Calu3 (cell line): ENCODE measurements at regions not wholly inside any gene's neighbourhood (a gene's known extent, or its start where the extent isn't known, plus 50 kb on each side); places are given as distances from the start of the nearest gene placed in this dataset.

ENCODE experiments used
- BruUV-seq: library from RNA; stranded (reverse); fragments of 400-500 nt; replicated peaks from 2 replicates; lab custom pipeline; 2021; lab: Mats Ljungman, UMichigan
- CTCF ChIA-PET: fragments of 300-600 bp; sonication (Branson Sonifier 250); formaldehyde crosslinking; loops from one replicate; lab custom pipeline; 2022; ENCODE audit warnings: antibody characterized with exemption; lab: Charles Lee
- DNase-seq: peaks from one replicate; pipeline ENCODE4 v3.0.0; 2022
- H3K27ac Mint-ChIP-seq: one replicate; pipeline ENCODE4 v1.8.0; 2022; ENCODE audit warnings: mixed read lengths; ENCODE audit not compliant: unreplicated experiment
- H3K27me3 Mint-ChIP-seq: one replicate; pipeline ENCODE4 v1.8.0; 2022; ENCODE audit warnings: mixed read lengths; ENCODE audit not compliant: unreplicated experiment
- H3K36me3 Mint-ChIP-seq: one replicate; pipeline ENCODE4 v1.8.0; 2022; ENCODE audit warnings: mild to moderate bottlenecking, moderate library complexity, mixed read lengths; ENCODE audit not compliant: insufficient read depth, unreplicated experiment
- H3K4me1 Mint-ChIP-seq: one replicate; pipeline ENCODE4 v1.8.0; 2022; ENCODE audit warnings: mild to moderate bottlenecking, low read depth, mixed read lengths; ENCODE audit not compliant: unreplicated experiment
- H3K4me3 Mint-ChIP-seq: one replicate; pipeline ENCODE4 v1.8.0; 2022; ENCODE audit warnings: mild to moderate bottlenecking, low read depth, moderate library complexity, mixed read lengths; ENCODE audit not compliant: unreplicated experiment
- H3K9me3 Mint-ChIP-seq: one replicate; pipeline ENCODE4 v1.8.0; 2022; ENCODE audit warnings: low read depth, mixed read lengths; ENCODE audit not compliant: unreplicated experiment
- CTCF ChIP-seq: fragments of 200-600 bp; IDR thresholded peaks from one replicate; pipeline ENCODE4 v1.8.0; 2022; ENCODE audit warnings: antibody characterized with exemption; ENCODE audit not compliant: unreplicated experiment
- intact Hi-C: fragments of 100-400 bp; cut with micrococcal nuclease; formaldehyde crosslinking; loops from one replicate; pipeline ENCODE4 v1.10.0; 2022; ENCODE audit not compliant: unreplicated experiment

GRCh38 chr9:23145467-23145866 lies 680.6 kb downstream of the ELAVL2 start:
- CTCF ChIA-PET = no interaction called here
- Mint-ChIP-seq H3K4me3 (no peak overlapping the region), H3K9me3 (peaks cover 5% of the 10 kb centered on the region)

DNA sequence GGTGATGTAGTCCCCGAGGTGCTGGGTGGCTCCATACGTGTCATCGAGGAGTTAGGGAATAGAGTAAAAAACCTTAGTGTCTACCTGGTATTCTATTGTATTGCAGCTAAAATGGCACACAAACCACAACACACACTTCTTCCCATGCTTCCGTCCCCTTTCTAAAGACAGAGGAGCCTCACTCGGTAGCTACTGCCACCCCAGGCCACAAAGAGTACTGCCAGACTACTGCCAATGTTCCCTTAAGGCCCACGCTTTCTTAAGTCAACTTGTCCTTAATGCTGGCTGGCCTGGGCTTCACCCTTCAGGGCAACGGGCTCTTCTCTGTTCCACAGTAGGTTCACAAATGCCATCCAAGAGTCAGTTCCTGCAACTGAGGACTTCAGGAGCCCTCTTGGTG lies 673.0 kb downstream of the ELAVL2 start:
- H3K4me1 Mint-ChIP-seq = no peaks in the 10 kb centered on the region
- no peak for TF ChIP-seq CTCF
- CTCF ChIA-PET = no interaction called here
- intact Hi-C loops = loop anchor here (10.0 kb wide), 1 partner anchor 132 kb away; no protein-coding TSS in a partner anchor
- no peaks in the 10 kb centered on the region for H3K9me3 Mint-ChIP-seq
- BruUV-seq = no TSS peak
- no peak overlapping the region for H3K4me3 Mint-ChIP-seq
- H3K27ac Mint-ChIP-seq = no peak overlapping the region
- DNase-seq = no peak
- H3K36me3 Mint-ChIP-seq = no peaks in the 10 kb centered on the region
- no peaks in the 10 kb centered on the region for H3K27me3 Mint-ChIP-seq

More at GRCh38 chr9:23145467-23145866, 680.6 kb downstream of the ELAVL2 start:
- no TSS peak for BruUV-seq
- no peak for DNase-seq
- no peaks in the 10 kb centered on the region for H3K36me3 Mint-ChIP-seq
- H3K4me1 Mint-ChIP-seq = no peaks in the 10 kb centered on the region
- H3K27me3 Mint-ChIP-seq = no peaks in the 10 kb centered on the region
- H3K27ac Mint-ChIP-seq = no peak overlapping the region
- TF ChIP-seq CTCF = no peak
- intact Hi-C loops = no loop called here

GRCh38 chr9:23160491-23160890 lies 665.5 kb downstream of the ELAVL2 start:
- no peaks in the 10 kb centered on the region for H3K36me3 Mint-ChIP-seq
- no peak overlapping the region for H3K4me3 Mint-ChIP-seq
- H3K27me3 Mint-ChIP-seq = no peaks in the 10 kb centered on the region
- intact Hi-C loops = no loop called here
- no peaks in the 10 kb centered on the region for H3K9me3 Mint-ChIP-seq
- CTCF ChIA-PET = no interaction called here
- BruUV-seq = no TSS peak
- DNase-seq = no peak
- no peak for TF ChIP-seq CTCF
- H3K4me1 Mint-ChIP-seq = no peaks in the 10 kb centered on the region
- H3K27ac Mint-ChIP-seq = no peak overlapping the region

DNA sequence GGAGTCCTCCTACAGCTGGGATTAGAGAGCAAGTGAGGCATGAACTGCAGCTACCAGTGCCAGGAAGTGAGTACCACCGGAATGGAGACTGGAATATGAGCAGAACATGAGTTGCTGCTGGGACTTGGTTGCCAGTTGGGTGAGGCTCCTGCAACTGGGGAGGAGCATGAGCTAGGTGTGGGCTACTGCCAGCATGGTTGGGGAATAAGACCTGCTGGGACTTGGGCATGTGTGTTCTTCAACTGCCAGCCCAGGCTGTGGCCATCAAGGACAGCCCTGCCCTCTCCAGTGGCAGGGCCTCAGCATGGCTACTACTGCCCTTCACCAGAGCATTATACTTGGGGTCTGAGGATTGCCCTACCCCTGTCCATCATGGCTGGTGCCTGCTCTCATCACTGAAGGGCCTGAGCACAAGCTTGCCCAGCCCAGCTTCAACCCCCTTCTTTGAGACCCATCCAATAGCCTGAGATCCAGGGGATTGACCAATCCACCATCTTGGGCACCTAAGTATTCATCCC lies 665.0 kb downstream of the ELAVL2 start:
- intact Hi-C loops = no loop called here
- no TSS peak for BruUV-seq
- H3K36me3 Mint-ChIP-seq = no peaks in the 10 kb centered on the region
- TF ChIP-seq CTCF = no peak
- H3K27ac Mint-ChIP-seq = no peak overlapping the region
- H3K9me3 Mint-ChIP-seq = no peaks in the 10 kb centered on the region
- CTCF ChIA-PET = no interaction called here
- no peak for DNase-seq
- H3K4me3 Mint-ChIP-seq = no peak overlapping the region
- H3K4me1 Mint-ChIP-seq = no peaks in the 10 kb centered on the region
- no peaks in the 10 kb centered on the region for H3K27me3 Mint-ChIP-seq
